Stimulated activated CD4-positive, alpha-beta T cell treated with anti-CD3 and anti-CD28 coated beads, Interleukin-15, amount 100 ng/mL, for 48 hours (primary cell): ENCODE measurements at regions not wholly inside any gene's neighbourhood (a gene's known extent, or its start where the extent isn't known, plus 50 kb on each side); places are given as distances from the start of the nearest gene placed in this dataset.
"Not testable (repeated sequence)": the region's sequence is repeated elsewhere in the genome, so short reads cannot be mapped to it uniquely, and the experiment has no call there.

Experiments used
- DNase-seq, 2 donors: peaks; one replicate each; pipeline ENCODE4 v3.0.0-alpha.2; 2020; ENCODE audit warnings: low read depth in 2 of 2

DNA sequence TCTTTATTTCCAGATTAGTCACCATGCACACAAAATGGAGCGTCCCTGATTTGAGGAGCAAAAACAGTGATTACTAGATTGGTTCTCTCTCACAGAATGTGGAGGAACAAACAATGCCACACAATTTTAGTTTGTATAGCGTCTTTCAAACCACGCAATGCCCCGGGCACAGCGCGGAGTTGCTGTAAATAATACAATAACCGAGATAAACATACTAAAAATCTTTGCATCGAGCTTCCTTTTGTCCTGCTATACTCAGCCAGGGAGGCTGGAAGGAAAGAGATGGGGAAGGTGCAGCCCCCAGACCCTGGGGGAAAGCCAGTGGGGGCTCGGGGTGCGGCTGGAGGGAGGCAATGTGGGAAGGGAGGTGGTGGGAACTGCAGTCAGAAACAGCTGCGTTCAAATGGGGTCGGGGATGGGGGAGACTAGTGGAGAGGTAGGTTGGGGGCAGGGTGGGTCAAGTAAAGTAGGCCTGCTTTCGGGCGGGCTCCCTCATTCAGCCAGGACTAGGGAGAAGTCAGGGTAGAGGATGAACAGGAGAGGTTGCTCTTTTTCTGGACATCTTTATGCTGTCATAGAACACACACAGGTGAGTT lies 366.3 kb downstream of the RPS6KC1 start:
- no peak for DNase-seq

DNA sequence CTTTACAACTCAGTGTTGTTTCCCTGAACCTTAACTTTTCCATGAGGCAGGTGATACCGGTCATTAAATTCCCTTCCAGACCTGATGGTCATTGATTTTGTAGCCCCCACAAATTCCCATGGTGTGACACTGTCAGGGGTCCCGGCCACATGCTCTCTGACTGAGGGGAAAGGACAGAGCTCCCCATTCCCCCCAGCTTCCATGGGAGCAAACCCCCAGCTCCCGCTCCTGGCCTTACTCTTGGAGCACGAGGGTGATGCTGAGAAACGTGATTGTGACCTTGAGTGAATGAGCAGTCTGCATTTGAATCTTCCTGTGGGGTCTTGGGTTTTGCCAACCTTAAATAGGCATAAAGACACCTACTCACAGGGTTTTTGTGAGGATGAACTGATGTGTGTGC lies 366.8 kb downstream of the RPS6KC1 start:
- no peak for DNase-seq

DNA sequence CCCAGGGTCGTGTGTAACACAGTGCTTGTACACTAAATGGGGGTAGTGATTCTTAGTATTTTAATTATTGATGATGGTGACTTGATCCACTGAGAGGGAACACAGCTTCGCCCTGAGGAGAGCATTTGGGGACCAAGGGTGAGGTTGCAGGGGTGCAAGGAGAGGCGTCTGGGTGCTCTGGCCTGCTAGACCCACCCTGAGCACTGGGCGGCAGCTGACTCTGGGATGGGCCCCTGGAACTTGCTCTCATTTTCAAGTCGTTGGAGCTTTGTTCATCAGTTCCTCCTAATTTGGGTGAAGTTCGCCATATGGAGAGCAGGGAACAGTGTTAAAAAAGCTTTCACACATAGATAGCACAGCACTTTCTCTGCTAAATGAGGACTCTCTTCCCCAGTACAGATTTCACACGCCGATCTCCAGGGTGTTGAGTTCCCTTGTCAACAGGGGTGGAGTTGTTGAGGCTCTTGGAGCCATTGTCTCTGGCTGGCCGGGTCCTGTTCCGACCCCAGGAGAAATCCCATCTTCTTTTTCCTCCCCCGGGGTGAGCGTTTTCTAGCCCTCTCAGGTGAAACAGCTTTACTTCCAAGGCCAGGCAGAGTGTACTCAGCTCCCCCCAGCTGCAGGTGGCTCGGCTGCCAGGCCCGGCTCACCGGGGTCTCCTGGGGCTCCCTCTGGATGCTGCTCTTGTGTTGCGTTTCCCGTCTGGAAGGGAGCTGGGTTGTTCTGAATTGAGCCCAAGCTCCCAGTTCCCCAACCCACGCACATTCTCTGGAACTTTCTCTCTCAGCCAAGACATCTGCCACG lies 367.4 kb downstream of the RPS6KC1 start:
- no peak for DNase-seq

DNA sequence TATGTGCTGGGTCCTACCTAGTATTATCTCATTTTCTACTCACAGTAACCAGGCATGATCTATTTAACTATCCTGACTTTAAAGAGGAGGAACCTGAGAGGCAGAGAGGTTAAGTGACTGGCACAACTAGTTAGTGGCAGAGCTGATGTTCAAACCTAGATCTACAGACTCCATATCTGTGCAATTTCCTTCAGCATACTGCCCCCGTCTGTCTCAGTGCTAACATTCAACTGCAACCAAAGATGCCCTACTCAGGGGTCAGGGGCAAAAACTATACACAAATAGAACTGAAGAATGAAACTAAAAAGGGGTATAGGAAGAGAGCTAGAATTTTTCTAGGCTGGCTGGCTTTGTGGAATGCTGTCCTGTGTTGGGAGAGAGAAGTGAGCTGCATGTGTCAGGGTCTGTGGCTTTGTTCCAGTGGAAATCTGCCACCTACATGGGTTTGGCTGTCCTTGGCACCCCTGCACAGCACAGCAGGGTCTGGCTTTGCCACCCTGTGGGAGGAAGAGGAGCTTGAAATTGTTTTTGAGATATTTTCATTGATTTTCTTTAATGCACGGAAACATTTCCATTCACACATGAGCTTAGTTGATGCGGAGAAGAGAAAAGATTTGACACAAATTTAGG lies 368.5 kb downstream of the RPS6KC1 start:
- DNase-seq, result no peak

- not testable (repeated sequence) for DNase-seq
Observed at GRCh38 chr1:213421178-213421577, 370.1 kb downstream of the RPS6KC1 start.

DNA sequence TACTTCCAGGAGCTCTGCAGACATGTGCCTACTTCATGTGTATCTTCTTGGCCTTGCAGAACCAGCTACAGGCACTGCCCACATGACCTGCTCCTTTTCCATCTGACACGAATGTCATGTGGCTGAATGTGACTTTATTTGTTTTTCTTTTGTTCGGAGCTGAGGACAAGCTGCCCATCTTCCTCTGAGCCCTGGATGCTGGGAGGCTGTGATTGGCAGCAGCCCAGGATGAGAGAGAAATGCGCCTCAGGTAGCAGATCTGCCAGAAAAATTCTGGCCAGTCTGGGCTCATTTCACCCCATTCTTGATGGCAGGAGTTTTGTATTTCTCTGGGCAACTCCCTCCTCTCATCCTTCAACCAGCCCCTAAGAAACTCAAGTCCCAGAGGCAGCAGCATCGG lies 372.0 kb downstream of the RPS6KC1 start:
- DNase-seq, result no peak

GRCh38 chr1:213423605-213424004 lies 372.6 kb downstream of the RPS6KC1 start:
- no peak for DNase-seq

DNA sequence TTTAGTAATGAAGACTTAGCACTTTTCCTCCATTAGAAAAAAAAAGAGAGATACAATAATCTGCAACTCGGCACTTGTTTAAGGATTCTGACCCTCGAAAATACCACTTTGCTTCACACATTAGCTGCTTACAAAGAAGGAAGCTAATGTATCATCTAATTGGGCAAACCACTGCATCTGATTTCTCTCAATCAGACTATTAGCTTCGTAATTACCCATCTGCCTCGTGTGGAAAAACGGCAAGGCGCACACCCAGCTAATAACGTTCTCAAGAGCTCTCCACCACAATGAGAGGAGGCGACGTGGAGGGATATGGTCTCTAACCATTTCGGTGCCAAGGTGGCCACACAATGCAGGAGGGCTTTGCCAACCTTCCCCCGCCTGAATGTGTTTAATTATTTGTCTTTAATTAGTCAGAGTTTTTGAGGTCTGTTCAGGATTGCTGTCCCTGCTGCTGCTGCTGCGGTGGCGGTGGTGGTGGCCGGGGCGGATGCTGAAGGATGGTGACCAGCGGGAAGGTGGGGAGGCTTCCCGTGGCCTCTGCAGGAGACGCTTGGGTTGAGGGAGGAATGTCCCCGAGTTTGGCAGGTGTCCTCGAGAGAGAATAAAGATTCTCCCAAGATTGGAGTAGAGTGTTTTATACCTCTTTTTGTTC lies 374.5 kb downstream of the RPS6KC1 start:
- DNase-seq, result no peak

- no peak for DNase-seq
Observed at GRCh38 chr1:213429642-213430041, 378.6 kb downstream of the RPS6KC1 start.

DNA sequence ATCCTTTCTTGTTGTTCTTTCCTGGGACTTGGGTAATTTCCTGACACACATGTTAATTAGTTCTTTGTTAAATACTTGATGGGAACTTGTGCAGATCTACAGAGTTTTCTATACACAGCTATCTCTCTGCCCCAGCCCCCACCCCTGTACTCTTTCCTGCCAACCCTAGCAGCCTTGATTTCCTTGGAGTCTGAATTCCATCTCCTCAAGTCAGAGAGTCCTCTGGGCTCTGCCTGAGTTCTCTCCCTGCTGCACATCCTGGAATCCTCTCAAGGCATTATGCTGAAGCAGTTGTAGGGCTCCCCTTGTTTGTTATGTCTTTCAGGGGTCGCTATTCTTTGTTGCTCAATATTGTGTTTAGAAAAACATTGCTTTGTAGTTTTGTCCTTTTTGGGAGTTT lies 384.7 kb downstream of the RPS6KC1 start:
- DNase-seq, result no peak

- DNase-seq, result no peak
Observed at GRCh38 chr1:213438339-213438738, 387.3 kb downstream of the RPS6KC1 start.

DNA sequence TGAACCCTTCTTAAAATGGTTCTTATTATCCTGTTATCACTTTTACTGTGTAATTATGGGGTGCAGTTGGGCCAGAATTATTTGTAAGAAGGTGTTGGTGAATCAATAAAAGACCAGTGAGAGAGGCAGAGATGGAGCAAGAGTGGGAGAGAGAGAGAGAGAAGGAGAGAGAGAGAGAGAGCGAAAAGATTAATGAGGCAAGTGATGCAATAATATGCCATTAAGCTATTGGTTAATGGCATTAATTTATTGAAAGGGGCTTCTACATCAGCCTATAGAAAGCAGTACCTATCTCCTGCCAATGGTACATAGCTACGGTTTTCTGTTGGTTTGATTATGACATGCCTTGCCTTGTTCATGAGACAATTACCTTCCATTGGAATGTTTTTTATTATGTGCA lies 388.7 kb downstream of the RPS6KC1 start:
- DNase-seq, result no peak

DNA sequence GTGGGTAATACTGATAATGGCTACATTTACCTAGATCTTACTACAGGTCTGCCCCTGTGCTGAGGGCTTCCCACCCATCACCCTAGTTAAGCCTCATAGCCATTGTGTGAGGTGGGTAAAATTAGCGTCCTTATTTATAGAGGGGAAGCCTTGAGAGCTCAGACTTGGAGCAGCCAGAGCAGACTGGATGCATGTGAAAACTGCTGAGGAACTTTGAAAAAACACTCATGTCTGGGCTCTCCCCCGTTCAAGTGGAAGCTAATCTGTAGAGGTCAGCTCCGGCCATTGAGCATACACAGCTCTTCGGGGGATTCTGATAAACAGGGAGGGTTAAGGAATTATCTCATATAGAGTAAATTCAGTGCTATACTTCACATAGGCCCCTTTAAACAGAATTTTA lies 389.7 kb downstream of the RPS6KC1 start:
- DNase-seq, result no peak

DNA sequence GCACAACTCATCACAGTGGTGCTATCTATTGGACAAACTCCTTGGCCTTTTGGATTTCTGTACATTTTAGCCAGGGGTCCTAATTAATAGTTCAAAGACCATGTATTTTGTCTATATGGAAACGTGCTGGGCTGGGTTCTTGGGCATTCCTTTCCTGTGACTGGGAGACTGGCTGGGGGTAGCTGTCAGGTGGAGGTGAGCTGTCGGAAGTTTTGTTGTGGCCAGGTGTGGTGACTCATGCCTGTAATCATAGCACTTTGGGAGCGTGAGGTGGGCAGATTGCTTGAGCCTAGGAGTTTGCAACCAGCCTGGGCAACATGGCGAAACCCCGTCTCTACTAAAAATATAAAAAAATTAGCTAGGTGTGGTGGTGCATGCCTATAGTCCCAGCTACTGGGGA lies 392.4 kb downstream of the RPS6KC1 start:
- no peak for DNase-seq

DNA sequence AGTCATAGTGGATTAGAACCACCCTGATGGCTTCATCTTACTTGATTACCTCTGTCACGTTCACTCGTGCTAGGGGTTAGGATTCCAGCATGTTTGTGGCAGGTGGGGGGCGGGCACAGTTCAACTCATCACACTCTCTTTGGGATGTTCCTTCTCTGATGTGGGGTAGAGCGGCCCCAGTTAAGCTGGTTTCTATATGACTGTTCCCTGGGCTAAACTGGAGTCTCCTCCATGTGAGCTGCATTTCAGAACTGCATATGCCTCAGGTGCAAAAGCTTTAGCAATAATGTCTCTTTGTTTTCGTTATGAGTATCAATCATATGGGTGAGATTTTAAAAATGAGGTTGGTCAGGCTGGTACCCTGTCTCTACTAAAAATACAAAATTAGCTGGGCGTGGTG lies 393.2 kb downstream of the RPS6KC1 start:
- DNase-seq, result no peak

DNA sequence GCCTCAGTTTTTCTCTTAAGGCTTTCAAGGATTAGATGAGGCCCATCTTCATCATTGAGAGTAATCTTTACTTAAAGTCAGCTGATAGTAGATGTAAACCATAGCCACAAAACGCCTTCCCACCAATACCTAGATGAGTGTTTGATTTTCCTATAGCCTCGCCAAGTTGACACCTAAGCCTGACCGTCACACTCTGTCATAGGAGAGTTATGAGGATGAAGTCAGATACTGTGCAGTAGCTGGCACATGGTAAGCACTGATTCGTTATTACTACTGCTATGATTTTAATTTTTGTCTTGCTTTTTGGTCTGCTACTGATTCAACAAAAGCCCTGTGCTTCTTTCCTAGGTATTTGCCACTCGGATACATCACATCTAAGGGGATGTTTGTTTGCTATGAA lies 395.5 kb downstream of the RPS6KC1 start:
- DNase-seq, result no peak

DNA sequence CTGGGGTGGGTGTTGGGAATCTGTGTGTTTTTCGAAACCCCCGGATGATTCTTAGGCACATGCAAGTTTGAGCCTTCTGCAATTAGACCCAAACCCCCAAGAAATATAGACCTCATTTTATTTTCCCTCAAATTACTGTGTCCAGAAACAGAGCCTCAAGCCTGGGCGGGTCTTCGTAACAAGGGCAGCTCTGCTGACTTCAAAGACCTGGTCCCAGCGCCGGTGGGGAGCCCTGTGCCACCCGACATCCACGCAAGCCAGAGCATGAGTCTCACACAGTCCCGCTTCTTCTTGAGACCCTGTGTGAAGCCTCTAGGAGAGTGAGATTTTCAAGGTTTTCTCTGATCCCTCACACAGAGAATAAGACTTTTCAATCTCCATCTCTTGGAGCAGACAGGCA lies 397.3 kb downstream of the RPS6KC1 start:
- no peak for DNase-seq

GRCh38 chr1:213448776-213449175 lies 397.7 kb downstream of the RPS6KC1 start:
- DNase-seq, result no peak

DNA sequence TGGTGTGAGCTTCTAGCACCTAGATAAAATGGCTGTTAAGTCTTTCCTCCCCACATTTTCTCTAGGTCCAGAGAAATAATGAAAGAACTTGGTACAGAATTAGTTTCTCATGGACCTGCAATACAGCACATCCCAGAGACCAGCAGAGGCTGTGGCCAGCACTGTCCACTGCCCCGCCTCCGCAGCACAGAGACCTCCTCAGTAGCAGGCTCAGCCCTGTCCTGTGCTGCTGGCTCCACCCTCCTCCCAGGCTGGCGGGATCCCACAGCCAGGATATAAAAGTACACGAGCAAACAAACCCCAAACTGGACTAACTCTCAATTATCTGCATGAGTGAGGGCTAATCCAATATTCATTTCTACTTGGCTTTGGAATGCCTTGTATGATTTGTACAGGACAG lies 401.5 kb downstream of the RPS6KC1 start:
- DNase-seq, result no peak

GRCh38 chr1:213457186-213457585 lies 406.1 kb downstream of the RPS6KC1 start:
- no peak for DNase-seq

DNA sequence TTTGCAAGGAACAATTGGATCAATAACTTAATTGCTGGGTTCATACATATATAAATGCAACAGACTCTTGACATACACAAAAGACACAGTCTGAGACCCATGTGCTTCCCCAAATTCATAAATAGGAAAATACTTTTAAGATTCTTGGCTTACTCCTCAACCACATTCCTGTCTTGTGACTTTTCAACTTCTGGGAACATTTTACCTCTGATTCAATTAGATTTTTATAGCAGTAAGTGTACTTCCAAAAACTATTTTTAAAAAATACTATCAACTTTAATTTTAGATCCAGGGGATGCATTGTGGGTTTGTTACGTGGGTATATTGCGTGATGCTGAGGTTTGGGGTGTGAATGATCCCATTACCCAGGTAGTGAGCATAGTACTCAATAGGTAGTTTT lies 406.7 kb downstream of the RPS6KC1 start:
- DNase-seq, result no peak

DNA sequence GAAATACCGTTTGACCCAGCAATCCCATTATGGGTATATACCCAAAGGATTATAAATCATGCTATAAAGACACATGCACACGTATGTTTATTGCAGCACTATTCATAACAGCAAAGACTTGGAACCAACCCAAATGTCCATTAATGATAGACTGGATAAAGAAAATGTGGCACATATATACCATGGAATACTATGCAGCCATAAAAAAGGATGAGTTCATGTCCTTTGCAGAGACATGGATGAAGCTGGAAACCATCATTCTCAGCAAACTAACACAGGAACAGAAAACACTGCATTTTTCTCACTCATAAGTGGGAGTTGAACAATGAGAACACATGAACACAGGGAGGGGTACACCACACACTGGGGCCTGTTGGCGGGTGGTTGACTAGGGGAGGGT lies 411.3 kb downstream of the RPS6KC1 start:
- DNase-seq, result not testable (repeated sequence)
